Activated CD4-positive, alpha-beta memory T cell treated with anti-CD3 and anti-CD28 coated beads, Interleukin-2, amount 10 ng/mL, durations not matched to agents 7 days and 5 days (primary cell): ENCODE measurements at regions not wholly inside any gene's neighbourhood (a gene's known extent, or its start where the extent isn't known, plus 50 kb on each side); places are given as distances from the start of the nearest gene placed in this dataset.
"Not testable (repeated sequence)": the region's sequence is repeated elsewhere in the genome, so short reads cannot be mapped to it uniquely, and the experiment has no call there.

ENCODE experiments used
- CTCF ChIA-PET: fragments of 350-600 bp; sonication (Branson Sonifier 250); formaldehyde crosslinking; loops from one replicate; lab custom pipeline; 2021; ENCODE audit warnings: antibody characterized with exemption, inconsistent platforms; lab: Charles Lee
- POLR2A ChIA-PET: fragments of 350-600 bp; sonication (Branson Sonifier 250); formaldehyde crosslinking; loops from one replicate; lab custom pipeline; 2021; ENCODE audit warnings: antibody characterized with exemption; lab: Charles Lee
- DNase-seq: peaks from one replicate; pipeline ENCODE4 v3.0.0-alpha.2; 2020
- H3K27ac Mint-ChIP-seq: one replicate; pipeline ENCODE4 v1.8.0; 2021; ENCODE audit warnings: mild to moderate bottlenecking, mixed read lengths
- H3K27me3 Mint-ChIP-seq: one replicate; pipeline ENCODE4 v1.8.0; 2021; ENCODE audit warnings: mixed read lengths
- H3K36me3 Mint-ChIP-seq: one replicate; pipeline ENCODE4 v1.8.0; 2021; ENCODE audit warnings: low read depth, mixed read lengths
- H3K4me1 Mint-ChIP-seq: one replicate; pipeline ENCODE4 v1.8.0; 2021; ENCODE audit warnings: mixed read lengths
- H3K4me3 Mint-ChIP-seq: one replicate; pipeline ENCODE4 v1.8.0; 2021; ENCODE audit warnings: mild to moderate bottlenecking, mixed read lengths
- H3K9me3 Mint-ChIP-seq: one replicate; pipeline ENCODE4 v1.8.0; 2021; ENCODE audit warnings: mixed read lengths

GRCh38 chr16:54746596-54746995 lies 184.1 kb upstream of the IRX5 start:
- Mint-ChIP-seq H3K4me1 (no peaks in the 10 kb centered on the region), H3K4me3 (no peak overlapping the region), H3K27me3 (no peaks in the 10 kb centered on the region), H3K9me3 (peaks cover 2% of the 10 kb centered on the region), H3K36me3 (no peaks in the 10 kb centered on the region), H3K27ac (no peak overlapping the region)
- DNase-seq, result no peak
- POLR2A ChIA-PET, result no interaction called here
- CTCF ChIA-PET, result no interaction called here

- H3K27ac Mint-ChIP-seq, result no peak overlapping the region
- no peak for DNase-seq
- no peaks in the 10 kb centered on the region for H3K4me1 Mint-ChIP-seq
- no peaks in the 10 kb centered on the region for H3K27me3 Mint-ChIP-seq
- no peaks in the 10 kb centered on the region for H3K9me3 Mint-ChIP-seq
- H3K4me3 Mint-ChIP-seq, result no peak overlapping the region
- ChIA-PET CTCF (no interaction called here), POLR2A (no interaction called here)
- H3K36me3 Mint-ChIP-seq, result no peaks in the 10 kb centered on the region
Observed at GRCh38 chr16:54744998-54745397, 185.7 kb upstream of the IRX5 start.

GRCh38 chr16:54742436-54742835 lies 188.2 kb upstream of the IRX5 start:
- ChIA-PET POLR2A (no interaction called here), CTCF (no interaction called here)
- no peaks in the 10 kb centered on the region for H3K4me1 Mint-ChIP-seq
- H3K27me3 Mint-ChIP-seq, result no peaks in the 10 kb centered on the region
- no peak overlapping the region for H3K4me3 Mint-ChIP-seq
- no peaks in the 10 kb centered on the region for H3K36me3 Mint-ChIP-seq
- no peak overlapping the region for H3K27ac Mint-ChIP-seq
- no peaks in the 10 kb centered on the region for H3K9me3 Mint-ChIP-seq
- DNase-seq, result no peak

- Mint-ChIP-seq H3K27me3 (no peaks in the 10 kb centered on the region), H3K9me3 (no peaks in the 10 kb centered on the region), H3K4me3 (no peak overlapping the region), H3K4me1 (no peaks in the 10 kb centered on the region), H3K36me3 (no peaks in the 10 kb centered on the region), H3K27ac (no peak overlapping the region)
- no peak for DNase-seq
- ChIA-PET POLR2A (no interaction called here), CTCF (no interaction called here)
Observed at GRCh38 chr16:54739381-54739780, 191.3 kb upstream of the IRX5 start.

GRCh38 chr16:54734156-54734555 lies 196.5 kb upstream of the IRX5 start:
- DNase-seq, result no peak
- ChIA-PET CTCF (no interaction called here), POLR2A (no interaction called here)
- Mint-ChIP-seq H3K27me3 (no peaks in the 10 kb centered on the region), H3K27ac (no peak overlapping the region), H3K36me3 (no peaks in the 10 kb centered on the region), H3K4me3 (no peak overlapping the region), H3K9me3 (no peaks in the 10 kb centered on the region), H3K4me1 (no peaks in the 10 kb centered on the region)

- H3K27ac Mint-ChIP-seq, CTCF ChIA-PET, POLR2A ChIA-PET, H3K27me3 Mint-ChIP-seq, H3K4me1 Mint-ChIP-seq, H3K4me3 Mint-ChIP-seq, H3K9me3 Mint-ChIP-seq, H3K36me3 Mint-ChIP-seq, DNase-seq: not testable (repeated sequence)
Observed at GRCh38 chr16:54727696-54728095, 203.0 kb upstream of the IRX5 start.

GRCh38 chr16:54724346-54724925 lies 206.2 kb upstream of the IRX5 start:
- Mint-ChIP-seq H3K4me3 (no peak overlapping the region), H3K27me3 (no peaks in the 10 kb centered on the region), H3K27ac (no peak overlapping the region), H3K4me1 (no peaks in the 10 kb centered on the region), H3K9me3 (peaks cover 2% of the 10 kb centered on the region), H3K36me3 (no peaks in the 10 kb centered on the region)
- ChIA-PET POLR2A (no interaction called here), CTCF (no interaction called here)
- no peak for DNase-seq

- no peak overlapping the region for H3K4me3 Mint-ChIP-seq
- peaks cover 5% of the 10 kb centered on the region for H3K9me3 Mint-ChIP-seq
- DNase-seq, result no peak
- ChIA-PET POLR2A (interaction anchor here (0.6 kb wide), 1 partner anchor 1179 kb away, joined by 3 read pairs; no protein-coding TSS in a partner anchor), CTCF (no interaction called here)
- H3K36me3 Mint-ChIP-seq, result no peaks in the 10 kb centered on the region
- no peaks in the 10 kb centered on the region for H3K4me1 Mint-ChIP-seq
- H3K27ac Mint-ChIP-seq, result no peak overlapping the region
- H3K27me3 Mint-ChIP-seq, result no peaks in the 10 kb centered on the region
Observed at GRCh38 chr16:54722210-54722676, 208.4 kb upstream of the IRX5 start.

- no peaks in the 10 kb centered on the region for H3K36me3 Mint-ChIP-seq
- H3K4me1 Mint-ChIP-seq, result no peaks in the 10 kb centered on the region
- H3K27me3 Mint-ChIP-seq, result no peaks in the 10 kb centered on the region
- H3K4me3 Mint-ChIP-seq, result no peak overlapping the region
- DNase-seq, result no peak
- ChIA-PET CTCF (no interaction called here), POLR2A (no interaction called here)
- no peak overlapping the region for H3K27ac Mint-ChIP-seq
- H3K9me3 Mint-ChIP-seq, result peaks cover 8% of the 10 kb centered on the region
Observed at GRCh38 chr16:54720259-54720658, 210.4 kb upstream of the IRX5 start.

GRCh38 chr16:54719624-54720023 lies 211.0 kb upstream of the IRX5 start:
- no peaks in the 10 kb centered on the region for H3K4me1 Mint-ChIP-seq
- H3K36me3 Mint-ChIP-seq, result no peaks in the 10 kb centered on the region
- peaks cover 8% of the 10 kb centered on the region for H3K9me3 Mint-ChIP-seq
- no peaks in the 10 kb centered on the region for H3K27me3 Mint-ChIP-seq
- CTCF ChIA-PET, result no interaction called here
- H3K4me3 Mint-ChIP-seq, result no peak overlapping the region
- no peak for DNase-seq
- no peak overlapping the region for H3K27ac Mint-ChIP-seq
- POLR2A ChIA-PET, result no interaction called here

GRCh38 chr16:54718376-54718775 lies 212.3 kb upstream of the IRX5 start:
- Mint-ChIP-seq H3K9me3 (peaks cover 8% of the 10 kb centered on the region), H3K27ac (no peak overlapping the region), H3K36me3 (no peaks in the 10 kb centered on the region), H3K4me1 (no peaks in the 10 kb centered on the region), H3K4me3 (no peak overlapping the region), H3K27me3 (no peaks in the 10 kb centered on the region)
- POLR2A ChIA-PET, result interaction anchor here (0.6 kb wide), 1 partner anchor 180 kb away, joined by 3 read pairs; no protein-coding TSS in a partner anchor
- DNase-seq, result no peak
- CTCF ChIA-PET, result no interaction called here

- ChIA-PET CTCF (no interaction called here), POLR2A (no interaction called here)
- no peaks in the 10 kb centered on the region for H3K36me3 Mint-ChIP-seq
- no peak overlapping the region for H3K4me3 Mint-ChIP-seq
- H3K27me3 Mint-ChIP-seq, result no peaks in the 10 kb centered on the region
- DNase-seq, result no peak
- no peak overlapping the region for H3K27ac Mint-ChIP-seq
- H3K9me3 Mint-ChIP-seq, result peaks cover 6% of the 10 kb centered on the region
- no peaks in the 10 kb centered on the region for H3K4me1 Mint-ChIP-seq
Observed at GRCh38 chr16:54715011-54715410, 215.7 kb upstream of the IRX5 start.

GRCh38 chr16:54712866-54713265 lies 217.8 kb upstream of the IRX5 start:
- no peaks in the 10 kb centered on the region for H3K4me1 Mint-ChIP-seq
- ChIA-PET POLR2A (no interaction called here), CTCF (no interaction called here)

GRCh38 chr16:54707813-54708212 lies 222.9 kb upstream of the IRX5 start:
- ChIA-PET CTCF (no interaction called here), POLR2A (no interaction called here)
- Mint-ChIP-seq H3K4me1 (no peaks in the 10 kb centered on the region), H3K4me3 (no peak overlapping the region), H3K9me3 (no peaks in the 10 kb centered on the region), H3K27ac (no peak overlapping the region), H3K27me3 (peaks cover 2% of the 10 kb centered on the region), H3K36me3 (no peaks in the 10 kb centered on the region)
- DNase-seq, result no peak

More at GRCh38 chr16:54712866-54713265, 217.8 kb upstream of the IRX5 start:
- H3K27me3 Mint-ChIP-seq, result peaks cover 2% of the 10 kb centered on the region
- DNase-seq, result no peak
- no peak overlapping the region for H3K4me3 Mint-ChIP-seq
- no peaks in the 10 kb centered on the region for H3K36me3 Mint-ChIP-seq
- H3K9me3 Mint-ChIP-seq, result peaks cover 3% of the 10 kb centered on the region
- H3K27ac Mint-ChIP-seq, result no peak overlapping the region
